IPS-NIHi7 (cell line): ENCODE measurements at regions not wholly inside any gene's neighbourhood (a gene's known extent, or its start where the extent isn't known, plus 50 kb on each side); places are given as distances from the start of the nearest gene placed in this dataset.
A peak's percentile ranks its signal among the peaks of the same experiment; 100 is the strongest.
"Not testable (repeated sequence)": the region's sequence is repeated elsewhere in the genome, so short reads cannot be mapped to it uniquely, and the experiment has no call there.

Source experiments
- DNase-seq: peaks from one replicate; pipeline ENCODE4 v3.0.0; 2012; ENCODE audit warnings: mixed read lengths; ENCODE audit errors: extremely low spot score

DNA sequence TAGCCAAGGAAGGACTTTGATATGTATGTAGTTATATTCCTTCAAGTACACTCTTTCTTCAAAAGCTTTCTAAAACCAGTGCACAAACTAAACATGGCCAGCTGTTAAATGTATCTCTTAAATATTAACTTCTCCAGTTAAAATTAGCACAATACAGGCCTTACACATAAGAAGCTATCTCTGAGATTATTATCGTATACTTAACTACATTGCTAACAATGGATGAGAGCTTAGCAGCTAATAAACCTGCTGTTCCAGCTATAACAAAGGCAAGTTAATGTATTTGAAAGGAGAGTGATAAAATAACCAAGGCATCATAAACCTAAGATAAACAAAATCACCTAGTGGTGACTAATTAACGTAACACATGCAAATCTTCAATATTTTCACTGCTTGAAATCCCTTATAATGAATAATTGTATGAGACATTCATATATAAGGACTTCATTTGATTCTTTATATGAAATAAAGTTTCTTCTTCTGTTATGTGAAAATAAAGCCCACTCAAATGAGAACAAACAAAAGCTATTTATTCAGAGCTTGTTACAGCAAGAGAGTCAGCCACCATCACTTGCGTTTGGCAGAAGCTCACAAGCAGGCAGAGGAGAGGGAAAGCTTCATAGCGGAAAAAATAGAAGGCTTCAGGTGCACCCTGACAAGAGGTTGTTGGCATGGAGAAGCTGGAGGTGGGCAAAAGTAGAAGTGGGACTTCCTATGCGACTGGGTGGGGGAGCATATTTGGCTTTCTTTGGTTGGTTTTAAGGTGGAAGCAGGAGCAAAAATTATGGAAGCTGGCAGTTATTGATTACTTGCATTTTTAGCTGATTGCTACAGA lies 274.1 kb upstream of the CHRM3 start:
- no peak for DNase-seq

- DNase-seq: no peak
Measured at GRCh38 chr1:239107676-239108075, 278.7 kb upstream of the CHRM3 start.

DNA sequence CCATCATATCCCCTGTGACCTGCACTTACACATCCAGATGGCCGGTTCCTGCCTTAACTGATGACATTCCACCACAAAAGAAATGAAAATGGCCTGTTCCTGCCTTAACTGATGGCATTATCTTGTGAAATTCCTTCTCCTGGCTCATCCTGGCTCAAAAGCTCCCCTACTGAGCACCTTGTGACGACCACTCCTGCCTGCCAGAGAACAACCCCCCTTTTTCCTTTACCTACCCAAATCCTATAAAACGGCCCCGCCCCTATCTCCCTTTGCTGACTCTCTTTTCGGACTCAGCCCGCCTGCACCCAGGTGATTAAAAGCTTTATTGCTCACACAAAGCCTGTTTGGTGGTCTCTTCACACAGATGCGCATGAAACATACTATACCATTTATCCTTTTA lies 279.7 kb upstream of the CHRM3 start:
- not testable (repeated sequence) for DNase-seq

- DNase-seq: no peak
Measured at GRCh38 chr1:239098400-239099037, 287.8 kb upstream of the CHRM3 start.

GRCh38 chr1:239091537-239091936 lies 294.8 kb upstream of the CHRM3 start:
- no peak for DNase-seq

DNA sequence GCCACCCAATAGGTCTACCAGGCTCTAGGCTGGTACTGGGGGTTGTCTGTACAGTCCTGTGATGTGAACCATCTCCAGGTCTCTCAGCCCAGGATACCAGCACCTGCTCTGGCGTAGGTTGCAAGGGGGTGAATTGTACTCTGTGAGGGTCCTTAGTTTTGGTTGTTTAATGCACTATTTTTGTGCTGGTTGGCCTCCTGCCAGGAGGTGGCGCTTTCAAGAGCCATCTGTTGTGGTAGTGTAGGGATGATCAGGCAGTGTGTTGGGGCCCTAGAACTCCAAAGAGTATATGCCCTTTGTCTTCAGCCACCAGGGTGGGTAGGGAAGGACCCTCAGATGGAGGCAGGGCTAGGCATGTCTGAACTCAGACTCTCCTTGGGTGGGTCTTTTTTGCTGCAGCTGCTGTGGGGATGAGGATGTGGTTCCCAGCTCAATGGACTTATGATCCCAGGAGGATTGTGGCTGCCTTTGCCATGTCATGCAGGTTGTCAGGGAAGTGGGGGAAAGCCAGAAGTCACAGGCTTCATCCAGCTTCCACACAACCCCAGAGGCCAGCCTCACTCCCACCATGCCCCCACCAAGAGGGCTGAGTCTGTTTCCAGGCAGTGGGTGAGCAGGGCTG lies 301.8 kb upstream of the CHRM3 start:
- no peak for DNase-seq

GRCh38 chr1:239081947-239082346 lies 304.4 kb upstream of the CHRM3 start:
- DNase-seq: not testable (repeated sequence)

DNA sequence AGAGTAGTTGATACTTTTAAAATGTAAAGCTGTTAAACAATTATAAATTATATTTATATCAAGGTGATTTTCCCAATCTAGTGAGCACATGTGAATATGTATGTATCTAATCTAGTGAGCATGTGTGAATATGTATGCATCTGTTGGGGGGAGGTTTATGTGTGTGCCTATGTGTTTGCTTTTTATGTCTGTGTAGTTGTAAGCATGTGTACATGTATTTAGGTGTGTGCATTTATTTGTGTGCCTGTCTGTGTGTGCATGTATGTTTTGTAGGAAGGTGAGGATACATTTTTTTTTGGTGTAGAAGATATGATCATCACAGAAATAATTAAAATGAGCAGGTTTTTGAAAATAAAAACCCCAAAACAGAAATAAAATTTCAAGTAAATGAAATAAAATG lies 318.9 kb upstream of the CHRM3 start:
- no peak for DNase-seq

DNA sequence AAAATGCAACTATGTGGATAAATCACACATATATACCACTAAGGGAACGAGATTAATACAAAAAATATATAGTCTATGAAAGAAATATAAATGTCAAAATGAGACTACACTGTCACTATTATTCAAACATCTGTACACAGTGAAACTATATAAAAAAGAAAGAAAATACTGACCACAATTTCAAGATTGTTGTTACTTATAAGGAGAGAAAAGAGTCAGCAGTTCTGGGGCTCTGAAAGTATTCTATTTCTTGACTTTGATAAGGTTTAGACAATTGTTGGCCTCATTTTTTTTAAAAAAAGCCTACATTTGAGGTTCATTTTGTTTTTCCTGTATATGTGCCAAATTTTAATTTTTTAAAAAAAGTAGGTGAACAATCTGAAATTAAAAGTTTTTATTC lies 319.3 kb upstream of the CHRM3 start:
- no peak for DNase-seq

DNA sequence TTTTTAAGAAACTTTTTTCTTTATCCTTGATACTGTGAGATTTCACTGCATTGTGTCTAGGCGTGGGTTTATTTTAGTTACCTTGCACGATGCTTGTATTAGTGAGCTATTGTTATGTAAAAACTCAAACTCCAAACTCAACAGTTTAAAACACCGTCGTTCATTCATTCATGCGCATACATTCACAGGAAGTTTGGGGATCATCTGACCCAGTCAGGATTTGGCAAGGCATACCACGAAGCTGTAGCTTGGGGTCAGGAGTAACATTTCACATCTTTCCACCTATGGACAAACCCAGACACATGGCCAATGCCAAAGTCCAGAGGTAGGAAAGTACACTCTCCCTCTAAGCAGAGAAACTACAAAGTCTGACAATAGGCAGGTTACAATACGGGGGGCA lies 324.6 kb upstream of the CHRM3 start:
- peak; percentile 13 for DNase-seq

DNA sequence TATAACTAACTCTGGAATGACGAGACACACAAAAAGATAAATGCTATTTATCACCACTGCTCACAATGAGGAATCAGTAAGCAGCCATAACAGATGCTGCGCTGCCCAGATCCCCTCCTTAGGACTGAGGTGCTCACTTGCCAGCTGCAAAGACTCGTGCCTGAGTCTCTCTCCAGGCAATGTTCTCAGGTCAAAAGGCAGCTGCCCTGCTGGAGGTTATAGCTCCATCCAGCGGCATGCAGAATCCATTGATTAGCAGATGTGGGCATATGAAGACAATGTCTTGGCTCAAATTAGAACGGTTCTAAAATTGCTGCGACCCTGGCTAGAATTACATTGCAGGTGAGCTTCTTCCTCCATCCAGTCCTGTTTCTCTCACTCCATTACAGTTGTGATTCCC lies 328.2 kb upstream of the CHRM3 start:
- no peak for DNase-seq

DNA sequence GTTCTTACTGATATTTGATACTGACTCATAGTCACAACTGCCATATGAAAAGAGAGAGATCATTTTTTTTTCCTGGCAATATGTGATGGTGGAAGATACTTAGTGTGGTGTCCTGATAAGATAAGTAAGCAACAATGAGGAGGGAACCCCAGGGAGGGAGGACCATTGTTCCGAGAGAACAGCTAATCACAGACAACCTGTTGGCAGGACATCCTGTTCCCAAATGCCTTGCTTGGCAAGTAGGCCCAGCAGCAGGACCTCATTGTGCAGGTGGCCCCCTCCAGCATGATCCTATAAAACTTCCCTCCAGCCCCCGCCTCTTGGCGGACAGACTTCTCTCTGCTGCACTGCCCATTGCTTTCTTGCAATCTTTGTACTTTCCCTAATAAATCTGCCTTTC lies 329.4 kb upstream of the CHRM3 start:
- no peak for DNase-seq

GRCh38 chr1:239053279-239053678 lies 333.1 kb upstream of the CHRM3 start:
- DNase-seq: no peak

DNA sequence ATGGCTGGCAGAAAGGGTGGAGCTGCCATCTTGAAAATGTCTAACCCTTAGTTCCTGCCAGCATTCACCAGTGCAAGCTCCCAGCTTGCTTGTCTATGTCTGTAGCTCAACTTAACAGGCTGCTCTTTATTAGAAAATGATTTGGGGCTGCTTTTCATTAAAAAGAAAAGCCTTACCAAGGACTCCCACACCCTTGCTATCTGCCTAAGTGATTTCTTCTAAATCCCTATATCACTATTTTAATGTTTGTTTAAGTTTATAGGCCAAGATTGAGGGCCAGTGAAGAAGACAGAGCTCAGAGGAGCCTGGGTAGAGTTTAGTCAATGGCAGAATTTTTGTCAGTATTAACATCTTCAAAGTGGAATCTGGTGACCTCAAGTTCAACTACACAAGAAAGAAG lies 336.8 kb upstream of the CHRM3 start:
- DNase-seq: no peak

DNA sequence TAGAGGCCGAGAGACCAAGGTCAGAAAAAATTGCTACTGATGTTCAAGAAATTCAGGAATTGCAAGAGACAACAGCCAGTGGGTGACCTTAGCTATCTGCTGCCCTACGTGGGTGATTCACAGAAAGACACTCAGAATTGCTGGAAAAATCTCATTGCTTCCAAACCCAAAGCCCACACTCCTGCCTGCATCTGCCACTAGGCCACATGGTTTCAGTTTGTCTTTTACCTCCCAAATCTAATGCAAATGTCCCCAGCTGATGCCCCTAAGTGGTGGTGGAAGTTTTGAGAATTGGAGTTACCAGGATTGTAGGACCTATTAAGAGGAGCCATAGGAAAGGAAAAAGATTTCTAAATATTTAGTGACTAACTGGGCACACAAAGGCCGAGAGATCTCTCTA lies 341.5 kb upstream of the CHRM3 start:
- peak; percentile 9 for DNase-seq

DNA sequence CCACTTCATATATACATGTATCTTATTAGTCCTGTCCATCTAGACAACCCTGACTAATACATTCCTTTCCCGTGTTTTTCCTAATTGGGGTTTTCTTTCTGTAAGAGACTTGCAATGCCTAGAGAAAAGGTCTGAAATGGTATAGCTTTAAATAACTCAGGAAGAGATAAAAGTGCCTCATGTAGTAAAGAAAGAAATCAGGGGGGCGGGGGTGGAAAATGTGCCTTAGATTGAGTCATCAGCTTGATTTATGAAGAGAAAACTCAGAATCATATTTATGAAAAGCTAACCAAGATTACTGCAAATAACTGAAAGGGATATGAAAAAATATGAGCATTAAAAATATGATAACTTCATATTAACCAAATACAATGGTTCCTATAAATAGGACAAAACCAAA lies 345.8 kb upstream of the CHRM3 start:
- DNase-seq: no peak

DNA sequence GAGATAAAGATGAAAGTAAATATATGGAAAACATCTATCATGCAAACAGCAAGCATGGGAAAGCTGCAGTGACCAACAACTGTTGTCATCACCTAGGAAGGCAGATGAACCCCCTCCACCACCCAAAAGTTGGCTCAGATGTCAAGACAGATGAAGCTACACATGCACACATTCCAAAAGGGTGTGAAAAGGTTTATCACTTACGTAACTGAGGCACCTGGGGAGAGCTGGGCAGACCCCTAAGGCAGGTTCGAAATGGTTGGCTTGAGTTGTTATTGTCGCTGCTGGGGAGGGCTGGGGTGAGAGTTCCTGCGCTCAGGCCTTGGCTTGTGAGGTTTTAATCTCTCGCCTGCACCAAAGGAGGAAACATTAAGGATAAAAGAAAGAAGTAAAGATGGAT lies 355.1 kb upstream of the CHRM3 start:
- DNase-seq: peak; percentile 9

DNA sequence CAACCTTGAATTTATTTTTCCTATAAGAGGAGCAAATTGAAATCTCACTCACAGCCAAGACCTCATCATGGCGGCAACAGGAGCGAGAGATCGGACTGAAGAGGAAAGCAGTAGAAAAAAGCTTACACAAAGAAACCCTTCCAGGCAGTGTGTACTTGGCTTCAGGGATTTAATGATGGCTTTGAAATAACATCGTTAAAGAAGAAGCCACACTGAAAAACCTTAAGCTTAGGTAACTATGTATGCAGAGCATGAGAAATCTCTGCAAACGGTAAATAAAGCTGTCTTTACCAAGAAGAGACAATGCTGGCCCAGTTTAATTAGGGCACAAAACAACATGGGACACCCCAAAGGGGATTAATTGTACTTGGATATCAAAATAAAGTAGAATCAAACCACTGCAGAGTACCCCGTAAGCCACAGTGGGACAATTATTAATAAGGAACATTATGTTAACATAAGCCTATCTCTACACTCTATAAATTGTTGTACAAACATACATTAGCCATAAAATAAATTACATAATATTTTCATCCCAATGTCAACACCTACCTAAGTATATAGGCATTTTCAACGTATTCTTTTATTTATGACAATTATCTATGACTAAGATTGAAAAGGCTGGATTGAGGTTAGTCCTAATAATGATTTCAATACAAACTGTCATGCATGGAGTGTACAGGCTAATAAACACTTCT lies 360.2 kb upstream of the CHRM3 start:
- no peak for DNase-seq

DNA sequence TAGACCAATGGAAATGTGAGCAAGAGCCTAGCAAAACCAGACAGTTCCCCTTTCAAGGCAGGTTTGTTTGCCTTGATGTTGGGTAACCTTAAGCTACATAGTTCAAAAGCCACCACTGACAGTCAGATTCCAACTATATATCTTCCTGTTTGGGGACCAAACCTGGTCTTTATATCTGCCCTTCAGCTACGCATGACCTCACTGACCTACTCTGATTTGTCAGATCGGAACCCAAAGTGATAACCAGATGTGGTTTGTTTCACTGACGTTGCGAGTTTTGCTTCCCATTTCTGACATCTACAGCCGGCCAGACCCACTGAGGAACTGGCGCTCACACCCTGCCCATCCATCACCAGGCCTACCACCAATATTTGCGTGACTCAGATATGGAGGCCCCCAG lies 361.1 kb upstream of the CHRM3 start:
- DNase-seq: no peak

GRCh38 chr1:239023732-239024360 lies 362.5 kb upstream of the CHRM3 start:
- DNase-seq: no peak

DNA sequence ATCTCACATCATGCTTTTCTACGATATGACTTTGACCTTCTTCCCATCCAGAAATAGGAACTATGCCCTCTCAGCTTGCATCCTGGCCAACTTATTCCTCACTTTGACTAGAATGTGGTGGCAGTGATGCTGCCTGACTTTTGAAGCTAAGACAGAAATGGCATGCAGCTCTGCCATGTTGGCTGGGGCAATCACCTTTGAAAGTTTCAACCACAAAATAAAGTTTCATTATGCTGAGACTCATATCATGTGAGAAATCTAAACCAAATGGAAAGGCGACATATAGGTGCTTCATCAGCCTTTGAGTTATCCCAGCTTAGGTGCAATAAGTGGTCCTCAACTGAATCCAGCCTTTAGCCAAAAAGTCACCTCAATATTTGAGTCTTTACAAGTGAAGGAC lies 370.0 kb upstream of the CHRM3 start:
- no peak for DNase-seq

DNA sequence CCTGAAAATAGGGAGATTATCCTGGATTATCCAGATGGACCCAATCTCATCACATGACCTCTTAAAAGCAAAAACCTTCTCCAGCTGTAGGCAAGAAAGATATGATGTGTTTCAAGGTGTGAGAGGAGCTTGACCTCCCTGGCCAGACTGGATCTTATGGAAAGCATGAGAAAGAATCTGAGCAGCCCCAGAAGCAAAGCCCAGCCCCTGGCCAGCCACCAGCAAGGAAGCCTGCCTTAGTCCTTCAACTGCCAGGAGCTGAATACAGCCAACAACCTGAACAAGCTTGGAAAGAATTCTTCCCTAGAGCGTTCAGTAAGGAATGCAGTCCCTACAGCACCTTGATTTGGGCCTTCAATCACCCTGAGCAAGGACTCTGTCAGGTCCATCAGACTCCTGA lies 375.0 kb upstream of the CHRM3 start:
- no peak for DNase-seq
